Esophagus squamous epithelium (tissue), 4 donors: ENCODE measurements at regions not wholly inside any gene's neighbourhood (a gene's known extent, or its start where the extent isn't known, plus 50 kb on each side); places are given as distances from the start of the nearest gene placed in this dataset.

Experiments used
- CTCF ChIP-seq, 6 experiments: fragments of 450-650 bp in 4 of 6; fragments of 200-600 bp in 2 of 6; sonication (generic) in 2 of 6; IDR thresholded peaks; one replicate each; pipeline ENCODE4 v1.5.1; 2016 to 2019; ENCODE audit warnings: antibody characterized with exemption in 6 of 6, mild to moderate bottlenecking in 4 of 6, moderate library complexity in 4 of 6
- POLR2A ChIP-seq, 4 donors: fragments of 450-650 bp; IDR thresholded peaks; one replicate each; pipeline ENCODE4 v1.6.1; 2017; ENCODE audit warnings: antibody characterized with exemption in 4 of 4, mild to moderate bottlenecking in 4 of 4, moderate library complexity in 3 of 4

GRCh38 chr5:130488252-130488651, 584.0 kb downstream of the CHSY3 start:
- TF ChIP-seq POLR2A (IDR thresholded peaks at IDR 0.05), result no peak
- no peak for TF ChIP-seq CTCF (IDR thresholded peaks at IDR 0.05)
